ACC112 (cell line): ENCODE measurements at regions not wholly inside any gene's neighbourhood (a gene's known extent, or its start where the extent isn't known, plus 50 kb on each side); places are given as distances from the start of the nearest gene placed in this dataset.

ENCODE experiments used
- H2AFZ ChIP-seq: fragments of 200-600 bp; sonication (generic); one replicate; pipeline ENCODE4 v1.6.0; 2017; ENCODE audit warnings: antibody characterized with exemption, low read length; ENCODE audit not compliant: unreplicated experiment
- H3K27ac ChIP-seq: fragments of 200-600 bp; sonication (generic); 2 replicates; pipeline ENCODE4 v1.5.1; 2014; ENCODE audit warnings: low read depth, mild to moderate bottlenecking, antibody characterized with exemption, low read length, moderate library complexity
- H3K27me3 ChIP-seq: fragments of 200-600 bp; sonication (generic); 2 replicates; pipeline ENCODE4 v1.6.1; 2014; ENCODE audit warnings: mild to moderate bottlenecking, antibody characterized with exemption, low read length, moderate library complexity, mixed read lengths; ENCODE audit not compliant: insufficient read depth
- H3K36me3 ChIP-seq: fragments of 200-600 bp; sonication (generic); 2 replicates; pipeline ENCODE4 v1.6.1; 2016; ENCODE audit warnings: mild to moderate bottlenecking, antibody characterized with exemption, low read length, moderate library complexity, mixed read lengths; ENCODE audit not compliant: insufficient read depth
- H3K4me1 ChIP-seq: fragments of 200-600 bp; sonication (generic); one replicate; pipeline ENCODE4 v1.6.1; 2016; ENCODE audit warnings: low read length, mixed read lengths; ENCODE audit not compliant: insufficient read depth, unreplicated experiment, control insufficient read depth
- H3K4me3 ChIP-seq: fragments of 200-600 bp; sonication (generic); 2 replicates; pipeline ENCODE4 v1.5.1; 2014; ENCODE audit warnings: mild to moderate bottlenecking, low read depth, low read length
- H3K79me2 ChIP-seq: fragments of 200-600 bp; sonication (generic); one replicate; pipeline ENCODE4 v1.6.0; 2016; ENCODE audit warnings: low read length; ENCODE audit not compliant: control insufficient read depth, unreplicated experiment, insufficient read depth

DNA sequence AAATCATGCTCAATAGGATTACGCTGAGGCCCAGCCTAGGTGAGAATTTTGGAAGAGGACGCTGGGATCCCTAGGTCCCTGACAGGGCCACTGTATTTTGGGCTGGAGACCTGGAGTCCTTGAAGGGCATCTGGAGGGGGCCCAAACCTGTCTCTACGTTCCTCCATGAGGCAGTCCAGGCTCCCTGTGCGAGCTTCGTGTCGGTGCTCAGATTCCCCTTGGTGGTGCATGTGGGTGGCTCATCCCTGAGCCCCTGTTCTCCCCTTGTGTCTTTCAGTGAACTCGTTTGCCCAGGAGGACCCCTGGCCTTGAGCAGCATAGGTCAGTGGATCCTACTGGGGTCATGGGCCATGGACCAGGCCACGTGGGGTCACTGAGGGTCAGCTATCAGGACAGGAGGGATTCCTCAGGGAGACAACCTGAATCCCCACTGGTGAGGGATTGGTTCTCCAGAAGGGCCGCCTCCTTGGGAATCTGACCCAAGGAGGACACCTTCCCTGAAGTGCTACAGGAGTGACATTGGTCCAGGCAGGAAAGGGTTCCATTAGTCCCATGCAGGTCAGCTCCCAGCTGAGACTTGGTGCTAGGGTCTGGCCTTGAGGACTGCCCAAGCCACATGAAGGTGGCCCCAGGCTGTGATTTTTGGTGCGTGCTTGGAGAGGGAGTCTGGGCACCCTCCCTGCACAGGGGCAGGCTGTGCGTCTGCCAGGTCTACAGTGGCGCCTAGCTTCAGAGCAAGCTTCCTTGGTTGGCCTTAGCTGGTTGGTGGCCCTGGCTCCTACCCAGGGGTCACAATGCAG, 229.8 kb downstream of the SNRPN start:
- Histone ChIP-seq H3K36me3 (no peaks in the 10 kb centered on the region), H3K27ac (no peak overlapping the region), H3K4me3 (no peak overlapping the region), H3K27me3 (no peaks in the 10 kb centered on the region), H3K4me1 (no peaks in the 10 kb centered on the region), H2AFZ (no peak overlapping the region), H3K79me2 (no peaks in the 10 kb centered on the region)

DNA sequence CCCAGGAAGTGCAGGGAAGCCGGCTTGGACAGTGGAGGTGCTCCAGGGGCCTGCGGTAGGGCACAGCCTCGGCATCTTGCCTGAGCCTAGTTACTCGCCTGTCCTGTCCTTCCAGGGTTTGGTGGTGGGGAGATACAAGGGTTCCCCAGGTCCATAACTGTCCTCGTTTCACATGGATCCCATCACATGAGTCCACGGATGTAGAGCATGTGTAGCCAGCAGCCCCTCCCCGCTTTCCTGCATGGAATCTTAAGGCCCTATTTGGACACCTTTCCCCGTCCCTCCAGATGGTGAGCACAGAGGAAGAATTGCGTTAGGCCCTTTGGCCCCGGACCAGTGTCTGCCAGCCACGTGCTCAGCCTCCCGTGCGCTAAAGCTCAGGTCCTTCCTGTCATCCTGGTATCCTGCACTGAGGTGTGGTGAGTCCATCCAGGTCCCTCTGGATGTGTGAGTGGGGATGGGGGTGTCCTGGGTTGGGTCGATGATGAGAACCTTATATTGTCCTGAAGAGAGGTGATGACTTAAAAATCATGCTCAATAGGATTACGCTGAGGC, 230.4 kb downstream of the SNRPN start:
- Histone ChIP-seq H3K4me3 (no peak overlapping the region), H3K4me1 (no peaks in the 10 kb centered on the region), H3K27ac (no peak overlapping the region), H3K27me3 (no peaks in the 10 kb centered on the region), H2AFZ (no peak overlapping the region), H3K79me2 (no peaks in the 10 kb centered on the region), H3K36me3 (no peaks in the 10 kb centered on the region)

DNA sequence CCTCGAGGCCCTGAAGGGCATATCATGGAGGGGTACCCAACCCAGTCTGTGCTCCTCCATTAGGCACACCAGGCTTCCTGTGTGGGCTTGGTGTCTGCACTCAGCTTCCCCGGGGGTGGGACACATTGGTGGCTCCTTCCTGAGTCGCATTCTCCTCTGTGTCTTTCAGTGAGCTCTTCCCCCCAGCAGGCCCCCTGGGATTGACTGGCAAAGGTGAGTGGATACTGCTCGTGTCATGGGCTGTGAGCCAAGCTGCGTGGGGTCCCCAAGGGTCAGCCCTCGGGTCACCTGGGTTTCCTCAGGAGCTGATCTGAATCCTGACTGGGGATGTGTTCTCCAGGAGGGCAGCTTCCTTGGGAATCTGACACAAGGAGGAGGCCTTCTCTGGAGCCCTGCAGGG, 231.0 kb downstream of the SNRPN start:
- no peak overlapping the region for H2AFZ ChIP-seq
- H3K4me1 ChIP-seq = no peaks in the 10 kb centered on the region
- H3K27me3 ChIP-seq = no peaks in the 10 kb centered on the region
- H3K4me3 ChIP-seq = no peak overlapping the region
- no peak overlapping the region for H3K27ac ChIP-seq
- no peaks in the 10 kb centered on the region for H3K36me3 ChIP-seq
- H3K79me2 ChIP-seq = no peaks in the 10 kb centered on the region

DNA sequence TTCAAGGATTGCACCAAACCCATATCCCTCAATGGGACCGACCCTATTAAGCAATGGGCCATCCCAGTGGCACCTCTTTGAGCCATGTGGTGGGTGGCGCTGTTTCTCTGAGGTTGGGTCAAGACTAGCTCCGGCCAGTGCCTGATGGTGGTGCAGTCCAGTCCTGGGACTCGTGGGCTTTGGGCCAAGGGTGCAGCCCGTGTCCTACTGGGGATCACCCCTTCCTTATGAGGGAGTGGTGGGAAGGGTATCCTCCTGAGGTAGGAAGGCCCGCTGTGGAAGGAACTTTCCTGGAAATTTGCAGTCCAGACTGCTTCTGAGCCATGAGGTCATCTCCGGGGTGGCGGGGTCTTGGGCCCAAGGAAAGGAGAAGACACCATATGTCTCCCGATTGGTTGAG, 231.6 kb downstream of the SNRPN start:
- Histone ChIP-seq H3K79me2 (no peaks in the 10 kb centered on the region), H3K27ac (no peak overlapping the region), H2AFZ (no peak overlapping the region), H3K36me3 (no peaks in the 10 kb centered on the region), H3K4me1 (no peaks in the 10 kb centered on the region), H3K27me3 (no peaks in the 10 kb centered on the region), H3K4me3 (no peak overlapping the region)

- Histone ChIP-seq H3K27ac (no peak overlapping the region), H3K4me3 (no peak overlapping the region), H3K27me3 (no peaks in the 10 kb centered on the region), H3K36me3 (no peaks in the 10 kb centered on the region), H3K4me1 (no peaks in the 10 kb centered on the region), H3K79me2 (no peaks in the 10 kb centered on the region), H2AFZ (no peak overlapping the region)
These were observed 232.3 kb downstream of the SNRPN start for GRCh38 chr15:25186906-25187645.

GRCh38 chr15:25188051-25188450, 233.3 kb downstream of the SNRPN start:
- no peak overlapping the region for H3K27ac ChIP-seq
- no peaks in the 10 kb centered on the region for H3K27me3 ChIP-seq
- no peak overlapping the region for H3K4me3 ChIP-seq

DNA sequence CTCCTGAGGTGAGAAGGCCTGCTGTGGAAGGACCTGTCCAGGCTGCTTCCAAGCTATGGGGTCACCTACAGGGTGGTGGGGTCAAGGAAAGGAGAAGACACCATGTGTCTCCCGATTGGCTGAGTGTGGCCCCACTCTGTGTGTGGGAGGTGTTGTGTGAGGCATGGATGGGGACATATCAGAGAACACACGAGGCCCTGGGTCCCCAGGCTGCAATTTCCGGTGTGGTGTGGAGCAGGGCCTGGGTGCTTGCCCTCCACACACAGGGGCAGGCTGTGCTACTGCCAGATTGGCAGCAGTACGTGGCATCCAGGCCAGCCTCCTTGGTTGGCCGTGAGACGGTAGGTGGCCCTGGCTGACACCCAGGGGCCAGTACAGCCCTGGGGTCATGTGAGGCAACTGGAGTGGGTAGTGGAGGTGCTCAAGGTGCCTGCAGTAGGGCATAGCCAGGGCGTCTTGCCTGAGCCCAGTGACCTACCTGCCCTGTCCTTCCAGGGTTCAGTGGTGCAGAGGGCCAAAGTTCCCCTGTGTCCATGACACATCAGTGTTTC, 233.8 kb downstream of the SNRPN start:
- Histone ChIP-seq H3K27ac (no peak overlapping the region), H2AFZ (no peak overlapping the region), H3K79me2 (no peaks in the 10 kb centered on the region), H3K4me3 (no peak overlapping the region), H3K4me1 (no peaks in the 10 kb centered on the region), H3K36me3 (no peaks in the 10 kb centered on the region), H3K27me3 (no peaks in the 10 kb centered on the region)

More at GRCh38 chr15:25188051-25188450, 233.3 kb downstream of the SNRPN start:
- no peaks in the 10 kb centered on the region for H3K4me1 ChIP-seq
- no peaks in the 10 kb centered on the region for H3K79me2 ChIP-seq
- H2AFZ ChIP-seq = no peak overlapping the region
- H3K36me3 ChIP-seq = no peaks in the 10 kb centered on the region

GRCh38 chr15:25189551-25189950, 234.8 kb downstream of the SNRPN start:
- H3K27me3 ChIP-seq = no peaks in the 10 kb centered on the region
- no peak overlapping the region for H3K4me3 ChIP-seq
- H3K79me2 ChIP-seq = no peaks in the 10 kb centered on the region
- no peak overlapping the region for H2AFZ ChIP-seq
- H3K36me3 ChIP-seq = no peaks in the 10 kb centered on the region
- H3K27ac ChIP-seq = no peak overlapping the region
- no peaks in the 10 kb centered on the region for H3K4me1 ChIP-seq

DNA sequence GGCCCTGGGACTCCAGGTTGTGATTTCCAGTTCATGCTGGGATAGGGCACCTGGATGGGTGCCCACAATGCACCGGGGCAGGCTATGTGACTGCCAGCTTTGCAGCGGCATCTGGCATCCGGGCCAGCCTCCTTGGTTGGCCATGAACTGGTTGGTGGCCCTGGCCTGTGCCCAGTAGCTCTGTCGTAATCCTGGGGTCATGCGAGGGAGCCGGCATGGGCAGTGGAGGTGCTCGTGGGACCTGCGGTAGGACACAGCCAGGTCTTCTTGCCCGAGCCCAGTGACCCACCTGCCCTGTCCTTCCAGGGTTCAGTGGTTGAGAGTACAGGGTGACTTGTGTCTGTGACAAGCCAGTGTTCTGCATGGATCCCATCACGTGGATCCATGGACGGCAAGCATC, 237.9 kb downstream of the SNRPN start:
- no peaks in the 10 kb centered on the region for H3K4me1 ChIP-seq
- H3K36me3 ChIP-seq = no peaks in the 10 kb centered on the region
- H2AFZ ChIP-seq = no peak overlapping the region
- H3K27ac ChIP-seq = no peak overlapping the region
- H3K4me3 ChIP-seq = no peak overlapping the region
- no peaks in the 10 kb centered on the region for H3K79me2 ChIP-seq
- H3K27me3 ChIP-seq = no peaks in the 10 kb centered on the region

- no peak overlapping the region for H3K27ac ChIP-seq
- H3K4me3 ChIP-seq = no peak overlapping the region
- H2AFZ ChIP-seq = no peak overlapping the region
- H3K4me1 ChIP-seq = no peaks in the 10 kb centered on the region
- no peaks in the 10 kb centered on the region for H3K79me2 ChIP-seq
- H3K27me3 ChIP-seq = no peaks in the 10 kb centered on the region
- no peaks in the 10 kb centered on the region for H3K36me3 ChIP-seq
These were observed 231.5 kb downstream of the UBE3A start for GRCh38 chr15:25207369-25207768.
